ENCODE measurements at regions not wholly inside any gene's neighbourhood (a gene's known extent, or its start where the extent isn't known, plus 50 kb on each side); places are given as distances from the start of the nearest gene placed in this dataset.

GRCh38 chr16:66002601-66003000 is 363.9 kb upstream of the CDH5 start:
- Mint-ChIP-seq H3K4me1 (no peaks in the 10 kb centered on the region), H3K36me3 (ENCODE audit: low read depth) (no peaks in the 10 kb centered on the region), H3K27ac (no peak overlapping the region), H3K9me3 (no peaks in the 10 kb centered on the region), H3K4me3 (no peak overlapping the region), H3K27me3 (peaks cover 2% of the 10 kb centered on the region)
- ChIA-PET CTCF (no interaction called here), POLR2A (no interaction called here)
- no peak for DNase-seq

DNA sequence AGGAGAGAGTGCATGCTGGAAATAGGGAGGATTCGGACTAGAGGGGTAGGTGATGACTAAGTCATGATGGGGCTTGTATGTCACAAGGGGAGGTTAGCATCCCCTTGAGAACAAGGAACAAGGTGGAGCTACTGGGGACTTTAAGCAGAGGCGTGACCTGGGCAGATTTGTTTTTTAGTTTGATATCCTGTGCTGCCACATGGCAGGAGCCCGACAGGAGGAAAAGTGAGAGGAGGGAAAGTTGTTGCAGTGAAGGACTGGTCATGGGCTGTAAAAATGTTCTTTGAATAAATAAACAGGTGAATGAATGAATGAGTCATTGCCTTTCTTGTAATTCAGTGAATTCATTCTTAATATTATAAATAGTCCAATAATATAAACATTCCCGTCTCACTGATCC is 365.1 kb upstream of the CDH5 start:
- no peak for DNase-seq
- Mint-ChIP-seq H3K27ac (no peak overlapping the region), H3K4me3 (no peak overlapping the region), H3K36me3 (ENCODE audit: low read depth) (no peaks in the 10 kb centered on the region), H3K27me3 (peaks cover 2% of the 10 kb centered on the region), H3K9me3 (no peaks in the 10 kb centered on the region), H3K4me1 (no peaks in the 10 kb centered on the region)
- ChIA-PET CTCF (no interaction called here), POLR2A (no interaction called here)

- Mint-ChIP-seq H3K9me3 (no peaks in the 10 kb centered on the region), H3K4me3 (no peak overlapping the region), H3K27me3 (peaks cover 2% of the 10 kb centered on the region), H3K36me3 (ENCODE audit: low read depth) (no peaks in the 10 kb centered on the region), H3K4me1 (no peaks in the 10 kb centered on the region), H3K27ac (no peak overlapping the region)
- DNase-seq, result no peak
- POLR2A ChIA-PET, result no interaction called here
- CTCF ChIA-PET, result interaction anchor here (0.6 kb wide), 1 partner anchor 9 kb away, joined by 4 read pairs; no protein-coding TSS in a partner anchor
Observed at GRCh38 chr16:65998443-65998842, 368.0 kb upstream of the CDH5 start.

DNA sequence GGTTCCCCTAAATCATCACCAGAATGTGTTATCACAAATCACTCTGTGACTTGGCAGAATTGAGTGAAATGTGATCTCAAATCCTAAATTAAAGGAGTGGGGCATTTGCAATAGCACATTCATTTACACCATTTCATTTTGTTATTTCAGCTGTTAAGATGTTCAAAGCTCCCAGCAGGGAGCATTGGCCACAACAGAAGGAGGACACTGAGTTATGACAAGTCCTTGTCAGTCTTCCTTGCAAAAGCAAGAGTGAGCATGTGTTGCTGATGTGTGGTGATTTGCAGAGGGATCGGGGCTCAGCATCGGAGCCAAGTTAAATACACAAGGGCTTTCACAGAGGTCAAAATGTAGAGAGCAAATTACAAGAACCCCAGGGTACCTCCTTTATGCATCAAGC is 372.2 kb upstream of the CDH5 start:
- H3K27me3 Mint-ChIP-seq, result no peaks in the 10 kb centered on the region
- no peaks in the 10 kb centered on the region for H3K9me3 Mint-ChIP-seq
- ChIA-PET CTCF (no interaction called here), POLR2A (no interaction called here)
- H3K27ac Mint-ChIP-seq, result no peak overlapping the region
- H3K4me1 Mint-ChIP-seq, result no peaks in the 10 kb centered on the region
- H3K4me3 Mint-ChIP-seq, result no peak overlapping the region
- no peaks in the 10 kb centered on the region for H3K36me3 Mint-ChIP-seq (ENCODE audit: low read depth)
- no peak for DNase-seq

DNA sequence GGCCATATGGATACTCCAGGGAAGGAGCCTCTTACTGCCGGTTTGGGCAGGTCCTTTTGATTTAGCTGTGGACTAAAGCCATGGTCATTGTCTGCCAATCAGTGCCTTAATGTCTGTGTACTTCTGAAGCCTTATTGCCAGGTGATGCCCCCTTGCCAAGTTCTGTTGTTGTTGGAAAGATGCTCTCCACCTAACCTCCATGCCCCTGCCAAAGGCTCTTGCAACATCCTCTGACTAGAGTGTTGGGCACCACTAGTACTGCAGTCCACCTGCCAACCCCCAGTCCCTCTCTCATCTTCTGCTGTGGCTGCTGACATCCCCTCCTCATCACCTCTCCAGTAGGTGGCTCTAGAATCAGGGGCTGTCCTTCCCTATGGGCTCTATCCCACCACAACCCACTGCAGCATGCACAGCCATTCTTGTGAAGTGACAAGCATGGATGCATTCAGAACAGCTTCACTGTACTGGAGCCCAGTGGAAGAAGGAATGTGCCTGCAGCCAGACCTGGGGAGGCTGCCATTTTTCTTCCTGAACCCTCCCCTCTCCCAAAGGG is 375.3 kb upstream of the CDH5 start:
- Mint-ChIP-seq H3K36me3 (ENCODE audit: low read depth) (no peaks in the 10 kb centered on the region), H3K27me3 (no peaks in the 10 kb centered on the region)
- POLR2A ChIA-PET, result no interaction called here

GRCh38 chr16:65989861-65990604 is 376.5 kb upstream of the CDH5 start:
- no peaks in the 10 kb centered on the region for H3K9me3 Mint-ChIP-seq
- CTCF ChIA-PET, result no interaction called here
- H3K27ac Mint-ChIP-seq, result no peak overlapping the region
- H3K4me1 Mint-ChIP-seq, result no peaks in the 10 kb centered on the region
- H3K36me3 Mint-ChIP-seq (ENCODE audit: low read depth), result no peaks in the 10 kb centered on the region
- no peaks in the 10 kb centered on the region for H3K27me3 Mint-ChIP-seq
- DNase-seq, result no peak
- POLR2A ChIA-PET, result no interaction called here
- no peak overlapping the region for H3K4me3 Mint-ChIP-seq

More for the DNA sequence above, 375.3 kb upstream of the CDH5 start:
- no peak for DNase-seq
- CTCF ChIA-PET, result no interaction called here
- no peak overlapping the region for H3K27ac Mint-ChIP-seq
- no peaks in the 10 kb centered on the region for H3K4me1 Mint-ChIP-seq
- H3K9me3 Mint-ChIP-seq, result no peaks in the 10 kb centered on the region
- H3K4me3 Mint-ChIP-seq, result no peak overlapping the region

DNA sequence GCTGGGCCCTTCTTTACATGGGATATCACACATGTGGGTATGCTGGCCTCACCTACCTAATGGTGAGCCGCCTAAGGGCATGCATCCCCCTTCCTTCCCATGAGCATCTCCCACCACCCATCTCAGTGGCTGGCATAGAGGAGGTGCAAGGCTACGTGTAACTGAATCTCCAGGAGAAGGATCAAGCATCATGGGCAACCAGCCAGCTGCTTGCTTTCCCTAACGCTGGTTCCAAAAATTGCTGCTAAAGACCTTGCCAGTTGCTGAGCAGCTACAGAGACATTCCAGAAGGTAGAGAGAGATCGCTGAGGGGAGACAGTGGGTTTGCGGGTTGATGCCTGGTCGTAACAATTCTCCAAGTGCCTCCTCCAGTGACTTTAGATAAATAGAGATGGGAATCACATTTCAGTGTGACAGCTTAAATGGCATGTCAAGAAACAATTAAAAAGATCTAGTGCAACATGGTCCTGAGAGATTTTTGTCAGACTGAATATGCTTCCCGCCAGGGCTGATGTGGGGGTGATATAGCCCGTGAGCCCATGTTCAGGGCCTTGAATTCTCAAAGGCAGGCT is 378.4 kb upstream of the CDH5 start:
- H3K4me3 Mint-ChIP-seq, result no peak overlapping the region
- CTCF ChIA-PET, result no interaction called here
- no peak for DNase-seq
- no peak overlapping the region for H3K27ac Mint-ChIP-seq
- H3K36me3 Mint-ChIP-seq (ENCODE audit: low read depth), result no peaks in the 10 kb centered on the region
- no peaks in the 10 kb centered on the region for H3K27me3 Mint-ChIP-seq
- POLR2A ChIA-PET, result no interaction called here
- H3K4me1 Mint-ChIP-seq, result no peaks in the 10 kb centered on the region
- H3K9me3 Mint-ChIP-seq, result no peaks in the 10 kb centered on the region

- DNase-seq, result no peak
- no peaks in the 10 kb centered on the region for H3K27me3 Mint-ChIP-seq
Observed at GRCh38 chr16:65984296-65984695, 382.2 kb upstream of the CDH5 start.

DNA sequence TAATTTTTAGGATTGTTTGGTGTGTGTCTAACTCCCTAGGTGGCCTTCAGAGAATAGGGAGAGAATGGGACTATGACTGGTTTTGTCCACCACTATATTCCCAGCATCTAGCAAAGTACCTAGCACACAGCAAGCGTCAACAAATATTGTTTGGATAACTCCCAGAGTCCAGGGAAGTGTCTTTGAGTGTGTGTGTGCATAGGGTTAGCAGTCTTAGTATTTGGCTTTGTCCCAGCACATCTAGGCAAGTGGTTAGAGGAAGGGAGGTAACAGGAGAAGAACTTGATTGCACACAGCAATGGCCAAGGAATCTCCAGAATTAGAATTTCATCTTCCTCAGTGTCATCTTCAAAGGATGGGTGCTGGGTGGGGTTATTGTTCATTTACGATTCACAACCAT is 385.4 kb upstream of the CDH5 start:
- POLR2A ChIA-PET, result no interaction called here
- H3K9me3 Mint-ChIP-seq, result no peaks in the 10 kb centered on the region
- no peaks in the 10 kb centered on the region for H3K36me3 Mint-ChIP-seq (ENCODE audit: low read depth)
- H3K4me3 Mint-ChIP-seq, result no peak overlapping the region
- H3K4me1 Mint-ChIP-seq, result no peaks in the 10 kb centered on the region
- H3K27me3 Mint-ChIP-seq, result no peaks in the 10 kb centered on the region
- CTCF ChIA-PET, result no interaction called here
- H3K27ac Mint-ChIP-seq, result no peak overlapping the region
- no peak for DNase-seq

More at GRCh38 chr16:65984296-65984695, 382.2 kb upstream of the CDH5 start:
- Mint-ChIP-seq H3K36me3 (ENCODE audit: low read depth) (no peaks in the 10 kb centered on the region), H3K4me3 (no peak overlapping the region), H3K27ac (no peak overlapping the region), H3K9me3 (no peaks in the 10 kb centered on the region), H3K4me1 (no peaks in the 10 kb centered on the region)
- ChIA-PET POLR2A (no interaction called here), CTCF (no interaction called here)

- POLR2A ChIA-PET, result no interaction called here
- Mint-ChIP-seq H3K27ac (no peak overlapping the region), H3K4me3 (no peak overlapping the region), H3K9me3 (peaks cover 9% of the 10 kb centered on the region), H3K27me3 (no peaks in the 10 kb centered on the region), H3K4me1 (no peaks in the 10 kb centered on the region), H3K36me3 (ENCODE audit: low read depth) (no peaks in the 10 kb centered on the region)
- no peak for DNase-seq
- CTCF ChIA-PET, result no interaction called here
Observed at GRCh38 chr16:65975049-65975708, 391.3 kb upstream of the CDH5 start.

DNA sequence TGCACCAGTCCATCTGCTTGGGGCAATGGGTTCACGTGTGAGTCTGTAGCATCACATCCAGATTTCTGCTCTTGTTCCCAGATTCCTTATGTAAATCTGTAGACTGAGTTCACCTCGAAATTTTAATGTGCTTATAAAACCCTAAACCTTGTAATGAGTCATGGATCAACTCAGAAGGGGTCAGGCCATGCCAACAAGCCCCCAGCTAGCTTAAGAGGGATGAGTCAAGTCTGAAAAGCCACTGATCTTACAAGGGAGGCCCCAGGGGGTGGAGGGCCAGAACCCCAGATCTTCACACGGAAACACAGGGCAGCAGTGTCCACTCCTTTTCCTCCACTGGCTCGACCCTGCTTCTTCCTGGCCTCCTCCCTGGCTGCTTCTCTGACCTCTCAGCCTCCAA is 399.1 kb upstream of the CDH5 start:
- Mint-ChIP-seq H3K36me3 (ENCODE audit: low read depth) (no peaks in the 10 kb centered on the region), H3K4me3 (no peak overlapping the region), H3K4me1 (no peaks in the 10 kb centered on the region), H3K27me3 (no peaks in the 10 kb centered on the region), H3K9me3 (peaks cover 3% of the 10 kb centered on the region), H3K27ac (no peak overlapping the region)
- DNase-seq, result no peak
- ChIA-PET CTCF (no interaction called here), POLR2A (no interaction called here)

DNA sequence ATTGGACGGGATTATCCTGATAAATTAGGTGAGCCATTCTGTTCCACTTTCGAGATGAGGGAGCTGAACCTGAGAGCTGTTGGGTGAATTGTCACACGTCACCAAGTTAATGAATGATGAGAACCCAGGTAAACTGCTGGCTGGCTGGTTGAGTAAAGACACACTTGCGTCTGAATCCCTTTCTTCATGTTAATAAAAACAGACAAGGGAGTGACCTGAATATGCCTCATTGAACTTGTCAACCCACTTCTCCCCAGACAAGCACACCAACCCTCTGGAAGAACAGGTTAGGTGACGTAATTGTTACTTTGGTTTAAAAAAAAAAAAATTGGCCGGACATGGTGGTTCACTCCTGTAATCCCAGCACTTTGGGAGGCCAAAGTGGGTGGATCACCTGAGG is 400.9 kb upstream of the CDH5 start:
- Mint-ChIP-seq H3K27me3 (no peaks in the 10 kb centered on the region), H3K27ac (no peak overlapping the region), H3K4me3 (no peak overlapping the region), H3K4me1 (no peaks in the 10 kb centered on the region), H3K36me3 (ENCODE audit: low read depth) (no peaks in the 10 kb centered on the region), H3K9me3 (no peaks in the 10 kb centered on the region)
- DNase-seq, result no peak
- POLR2A ChIA-PET, result no interaction called here
- CTCF ChIA-PET, result no interaction called here

DNA sequence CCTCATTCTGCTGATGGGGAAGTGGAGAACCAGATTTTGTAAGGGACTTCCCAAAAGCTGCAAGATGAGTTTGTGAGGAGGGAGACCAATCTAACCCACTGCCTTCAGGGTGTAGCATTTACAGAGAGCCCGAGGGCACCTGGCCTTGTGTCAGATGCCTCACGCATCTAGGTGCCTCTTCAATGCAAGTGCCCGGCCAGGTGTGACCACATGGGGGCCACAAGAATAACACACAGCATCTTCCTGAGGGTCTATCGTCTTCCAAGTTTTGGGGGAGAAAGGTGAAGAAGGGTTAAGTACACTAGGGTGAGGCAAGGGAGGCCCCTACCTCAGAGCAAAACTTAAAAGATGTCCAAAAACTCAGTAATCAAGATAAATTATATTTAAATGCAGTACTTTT is 401.7 kb upstream of the CDH5 start:
- ChIA-PET CTCF (no interaction called here), POLR2A (no interaction called here)
- H3K4me3 Mint-ChIP-seq, result no peak overlapping the region
- H3K27ac Mint-ChIP-seq, result no peak overlapping the region
- H3K4me1 Mint-ChIP-seq, result no peaks in the 10 kb centered on the region
- DNase-seq, result no peak
- H3K36me3 Mint-ChIP-seq (ENCODE audit: low read depth), result no peaks in the 10 kb centered on the region
- H3K9me3 Mint-ChIP-seq, result no peaks in the 10 kb centered on the region
- H3K27me3 Mint-ChIP-seq, result no peaks in the 10 kb centered on the region

Measured in activated CD4-positive, alpha-beta memory T cell treated with anti-CD3 and anti-CD28 coated beads, Interleukin-2, amount 10 ng/mL, durations not matched to agents 7 days and 5 days (primary cell).